ENCODE measurements at regions not wholly inside any gene's neighbourhood (a gene's known extent, or its start where the extent isn't known, plus 50 kb on each side); places are given as distances from the start of the nearest gene placed in this dataset.

DNA sequence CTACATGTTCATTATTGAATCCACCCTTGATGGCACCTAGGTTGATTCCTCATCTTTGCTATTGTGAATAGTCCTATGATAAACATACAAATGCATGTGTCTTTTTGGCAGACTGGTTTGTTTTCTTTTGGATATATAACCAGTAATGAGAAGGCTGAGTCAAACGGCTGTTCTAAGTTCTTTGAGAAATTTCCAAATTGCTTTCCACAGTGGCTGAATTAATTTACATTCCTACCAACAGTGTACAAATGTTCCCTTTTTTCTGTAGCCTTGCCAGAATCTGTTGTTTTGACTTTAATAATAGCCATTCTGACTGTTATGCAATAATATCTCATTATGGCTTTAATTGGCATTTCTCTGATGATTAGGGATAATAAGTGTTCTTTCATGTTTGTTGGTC is 184.9 kb downstream of the CASP12 start:
- TF ChIP-seq, protein P1, sequence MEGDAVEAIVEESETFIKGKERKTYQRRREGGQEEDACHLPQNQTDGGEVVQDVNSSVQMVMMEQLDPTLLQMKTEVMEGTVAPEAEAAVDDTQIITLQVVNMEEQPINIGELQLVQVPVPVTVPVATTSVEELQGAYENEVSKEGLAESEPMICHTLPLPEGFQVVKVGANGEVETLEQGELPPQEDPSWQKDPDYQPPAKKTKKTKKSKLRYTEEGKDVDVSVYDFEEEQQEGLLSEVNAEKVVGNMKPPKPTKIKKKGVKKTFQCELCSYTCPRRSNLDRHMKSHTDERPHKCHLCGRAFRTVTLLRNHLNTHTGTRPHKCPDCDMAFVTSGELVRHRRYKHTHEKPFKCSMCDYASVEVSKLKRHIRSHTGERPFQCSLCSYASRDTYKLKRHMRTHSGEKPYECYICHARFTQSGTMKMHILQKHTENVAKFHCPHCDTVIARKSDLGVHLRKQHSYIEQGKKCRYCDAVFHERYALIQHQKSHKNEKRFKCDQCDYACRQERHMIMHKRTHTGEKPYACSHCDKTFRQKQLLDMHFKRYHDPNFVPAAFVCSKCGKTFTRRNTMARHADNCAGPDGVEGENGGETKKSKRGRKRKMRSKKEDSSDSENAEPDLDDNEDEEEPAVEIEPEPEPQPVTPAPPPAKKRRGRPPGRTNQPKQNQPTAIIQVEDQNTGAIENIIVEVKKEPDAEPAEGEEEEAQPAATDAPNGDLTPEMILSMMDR (conservative IDR thresholded peaks at IDR 0.05; ENCODE audit: low read length) = no peak
- no peak for TF ChIP-seq EZH2phosphoT487 (IDR thresholded peaks at IDR 0.05; ENCODE audit: borderline replicate concordance, low read depth, low read length)
